Omental fat pad (tissue), 3 donors: ENCODE measurements at regions not wholly inside any gene's neighbourhood (a gene's known extent, or its start where the extent isn't known, plus 50 kb on each side); places are given as distances from the start of the nearest gene placed in this dataset.

ENCODE experiments used
- ATAC-seq: fragments of 150-250 bp; one replicate; pipeline ENCODE4 v1.9.1; 2016; ENCODE audit warnings: mild to moderate bottlenecking, moderate library complexity; ENCODE audit not compliant: low FRiP score
- DNase-seq: peaks from one replicate; pipeline ENCODE4 v3.0.0-alpha.2; 2019; ENCODE audit warnings: low spot score
- TF ChIP-seq, protein P1 (sequence below), 3 donors: fragments of 450-650 bp; IDR thresholded peaks; one replicate each; pipeline ENCODE4 v1.5.1; 2016 to 2017; ENCODE audit warnings: antibody characterized with exemption in 3 of 3, mild to moderate bottlenecking in 3 of 3, moderate library complexity in 2 of 3

DNA sequence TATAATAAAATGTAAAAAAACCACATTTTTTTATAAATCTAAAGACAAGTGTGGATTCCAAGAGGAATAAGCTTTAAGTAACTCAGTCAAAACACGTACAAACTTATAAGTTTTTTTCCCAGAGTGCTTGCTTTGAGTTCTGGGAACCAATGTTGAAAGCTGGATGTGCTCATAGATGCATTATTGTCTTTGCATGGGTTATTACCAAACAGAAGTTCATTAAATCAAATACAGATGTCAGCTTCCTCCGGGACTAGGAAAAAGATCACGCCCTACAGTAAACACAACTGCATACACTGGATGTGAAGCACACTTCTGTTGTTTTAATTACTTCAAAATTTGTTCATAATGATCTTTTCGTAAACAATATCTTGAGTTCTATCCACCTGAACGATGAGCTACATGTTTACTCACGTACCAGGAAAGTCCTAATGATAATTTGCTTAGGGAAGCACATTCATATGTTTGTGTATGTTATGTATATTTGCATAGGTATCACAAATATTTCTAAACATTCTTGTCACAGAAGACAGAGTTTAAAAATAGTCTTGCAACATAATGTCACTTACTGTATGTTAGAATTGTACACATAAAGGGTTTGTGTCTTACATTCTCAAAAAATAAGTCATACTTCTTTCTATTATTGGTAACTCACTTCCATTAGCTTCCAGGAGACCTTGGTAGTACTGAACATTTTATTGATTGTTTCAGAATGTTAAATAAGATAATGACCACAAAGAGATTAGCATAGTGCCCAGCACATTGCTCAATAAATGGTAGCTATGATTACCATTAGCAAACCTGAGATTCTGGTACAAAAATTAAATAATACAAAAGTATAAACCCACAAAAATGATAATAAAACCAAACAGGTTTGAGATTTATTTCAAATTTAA is 427.4 kb downstream of the CETN3 start:
- ATAC-seq (no peak), DNase-seq (no peak)
- TF ChIP-seq, protein P1, sequence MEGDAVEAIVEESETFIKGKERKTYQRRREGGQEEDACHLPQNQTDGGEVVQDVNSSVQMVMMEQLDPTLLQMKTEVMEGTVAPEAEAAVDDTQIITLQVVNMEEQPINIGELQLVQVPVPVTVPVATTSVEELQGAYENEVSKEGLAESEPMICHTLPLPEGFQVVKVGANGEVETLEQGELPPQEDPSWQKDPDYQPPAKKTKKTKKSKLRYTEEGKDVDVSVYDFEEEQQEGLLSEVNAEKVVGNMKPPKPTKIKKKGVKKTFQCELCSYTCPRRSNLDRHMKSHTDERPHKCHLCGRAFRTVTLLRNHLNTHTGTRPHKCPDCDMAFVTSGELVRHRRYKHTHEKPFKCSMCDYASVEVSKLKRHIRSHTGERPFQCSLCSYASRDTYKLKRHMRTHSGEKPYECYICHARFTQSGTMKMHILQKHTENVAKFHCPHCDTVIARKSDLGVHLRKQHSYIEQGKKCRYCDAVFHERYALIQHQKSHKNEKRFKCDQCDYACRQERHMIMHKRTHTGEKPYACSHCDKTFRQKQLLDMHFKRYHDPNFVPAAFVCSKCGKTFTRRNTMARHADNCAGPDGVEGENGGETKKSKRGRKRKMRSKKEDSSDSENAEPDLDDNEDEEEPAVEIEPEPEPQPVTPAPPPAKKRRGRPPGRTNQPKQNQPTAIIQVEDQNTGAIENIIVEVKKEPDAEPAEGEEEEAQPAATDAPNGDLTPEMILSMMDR (IDR thresholded peaks at IDR 0.05), result no peak

DNA sequence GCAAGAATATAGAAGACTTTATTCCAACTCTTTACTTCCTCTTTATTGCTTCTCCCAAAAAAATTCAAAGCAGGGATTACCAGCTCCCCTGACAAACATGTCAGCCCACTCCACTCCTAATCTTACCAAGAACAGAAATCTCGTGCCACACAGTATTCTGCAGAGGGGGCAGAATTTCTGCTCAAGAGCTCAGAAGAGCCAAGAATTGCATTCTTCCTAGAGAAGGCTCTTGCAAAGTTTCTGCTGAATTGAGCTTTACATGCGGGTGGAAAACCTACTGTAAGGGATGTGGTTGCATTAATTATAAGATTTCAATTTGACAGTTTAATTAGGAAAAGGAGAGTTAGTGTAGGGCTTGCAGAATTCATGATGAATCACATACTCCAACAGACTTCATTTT is 428.5 kb downstream of the CETN3 start:
- DNase-seq, result no peak
- no peak for ATAC-seq
- TF ChIP-seq, protein P1 (IDR thresholded peaks at IDR 0.05), result no peak

DNA sequence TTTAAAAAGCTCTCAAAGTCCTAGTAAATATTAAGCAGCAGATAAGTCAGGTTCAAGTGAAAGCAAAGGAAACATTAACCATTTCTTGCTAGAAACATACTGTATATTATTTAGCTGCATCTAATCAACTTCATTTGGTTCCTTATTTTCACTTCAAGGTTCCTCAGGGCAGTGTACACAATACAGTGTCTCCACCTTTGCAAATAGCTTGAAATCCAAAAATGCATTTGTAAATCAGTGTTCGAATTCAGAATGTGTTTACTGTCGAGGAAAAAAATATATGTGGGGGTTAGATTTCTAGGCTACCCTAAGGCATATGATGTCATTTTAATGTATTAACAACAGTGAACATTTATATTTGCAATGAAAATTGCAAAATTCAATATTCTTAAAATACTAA is 436.0 kb downstream of the CETN3 start:
- TF ChIP-seq, protein P1 (IDR thresholded peaks at IDR 0.05), result no peak
- DNase-seq (no peak), ATAC-seq (no peak)

- DNase-seq, result no peak
- TF ChIP-seq, protein P1 (IDR thresholded peaks at IDR 0.05), result no peak
- no peak for ATAC-seq
Observed at GRCh38 chr5:89972901-89973300, 436.7 kb downstream of the CETN3 start.

GRCh38 chr5:89968958-89969381 is 440.6 kb downstream of the CETN3 start:
- DNase-seq, result no peak
- ATAC-seq, result no peak
- TF ChIP-seq, protein P1 (IDR thresholded peaks at IDR 0.05), result no peak

- ATAC-seq (no peak), DNase-seq (no peak)
- TF ChIP-seq, protein P1 (IDR thresholded peaks at IDR 0.05), result no peak
Observed at GRCh38 chr5:89967771-89968444, 441.6 kb downstream of the CETN3 start.
